ENCODE measurements at regions not wholly inside any gene's neighbourhood (a gene's known extent, or its start where the extent isn't known, plus 50 kb on each side); places are given as distances from the start of the nearest gene placed in this dataset.

DNA sequence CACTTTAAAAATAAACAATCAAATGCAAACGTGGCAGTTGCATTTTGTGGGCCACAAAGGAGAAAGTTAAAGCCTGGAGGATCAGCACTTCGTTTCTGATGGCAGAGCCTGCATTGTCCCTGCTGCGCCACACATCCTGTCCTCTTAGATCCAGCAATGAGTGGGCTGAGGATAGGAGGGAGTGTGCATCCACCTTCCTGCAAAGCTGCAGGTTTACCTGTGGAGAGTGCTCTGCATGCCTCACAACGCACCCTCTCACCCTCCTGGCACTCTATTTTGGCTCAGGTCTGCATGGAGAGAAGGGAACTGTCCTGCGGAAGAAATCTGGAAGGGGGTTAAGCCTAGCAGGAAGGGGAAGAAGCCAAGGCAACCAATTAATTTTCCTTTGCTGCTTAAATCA, 212.2 kb upstream of the SLC24A2 start:
- no peaks in the 10 kb centered on the region for H3K9me2 ChIP-seq (ENCODE audit: insufficient read depth, low read length)
- BruUV-seq (replicated peaks), result no TSS peak
- H3K36me3 ChIP-seq (ENCODE audit: insufficient read depth, low read length), result no peaks in the 10 kb centered on the region
- no peak overlapping the region for H3K4me3 ChIP-seq (ENCODE audit: low read depth, low read length, poor library complexity, severe bottlenecking)
- no peak overlapping the region for H2AFZ ChIP-seq (ENCODE audit: low read length)
- TF ChIP-seq EZH2phosphoT487 (IDR thresholded peaks at IDR 0.05; ENCODE audit: borderline replicate concordance, low read depth, low read length), result no peak
- TF ChIP-seq, protein P1, sequence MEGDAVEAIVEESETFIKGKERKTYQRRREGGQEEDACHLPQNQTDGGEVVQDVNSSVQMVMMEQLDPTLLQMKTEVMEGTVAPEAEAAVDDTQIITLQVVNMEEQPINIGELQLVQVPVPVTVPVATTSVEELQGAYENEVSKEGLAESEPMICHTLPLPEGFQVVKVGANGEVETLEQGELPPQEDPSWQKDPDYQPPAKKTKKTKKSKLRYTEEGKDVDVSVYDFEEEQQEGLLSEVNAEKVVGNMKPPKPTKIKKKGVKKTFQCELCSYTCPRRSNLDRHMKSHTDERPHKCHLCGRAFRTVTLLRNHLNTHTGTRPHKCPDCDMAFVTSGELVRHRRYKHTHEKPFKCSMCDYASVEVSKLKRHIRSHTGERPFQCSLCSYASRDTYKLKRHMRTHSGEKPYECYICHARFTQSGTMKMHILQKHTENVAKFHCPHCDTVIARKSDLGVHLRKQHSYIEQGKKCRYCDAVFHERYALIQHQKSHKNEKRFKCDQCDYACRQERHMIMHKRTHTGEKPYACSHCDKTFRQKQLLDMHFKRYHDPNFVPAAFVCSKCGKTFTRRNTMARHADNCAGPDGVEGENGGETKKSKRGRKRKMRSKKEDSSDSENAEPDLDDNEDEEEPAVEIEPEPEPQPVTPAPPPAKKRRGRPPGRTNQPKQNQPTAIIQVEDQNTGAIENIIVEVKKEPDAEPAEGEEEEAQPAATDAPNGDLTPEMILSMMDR (conservative IDR thresholded peaks at IDR 0.05; ENCODE audit: low read length), result no peak
- DNase-seq (ENCODE audit: low spot score), result no peak
- no peaks in the 10 kb centered on the region for H3K4me1 ChIP-seq (ENCODE audit: insufficient read depth, low read length, poor library complexity, severe bottlenecking)
- no peak overlapping the region for H3K27ac ChIP-seq (ENCODE audit: low read depth, low read length, poor library complexity, severe bottlenecking)
- peaks cover 9% of the 10 kb centered on the region; the same call in 1 of the 2 replicates for H3K9me3 ChIP-seq (ENCODE audit: low read length)
- CTCF ChIA-PET (ENCODE audit: unreplicated experiment), result no interaction called here
- H3K79me2 ChIP-seq (ENCODE audit: insufficient read depth, low read depth, low read length), result no peaks in the 10 kb centered on the region
- POLR2A ChIA-PET, result no interaction called here
- no peaks in the 10 kb centered on the region for H4K20me1 ChIP-seq (ENCODE audit: insufficient read depth, low read length)
- no peak overlapping the region for H3K4me2 ChIP-seq (ENCODE audit: low read length)
- intact Hi-C loops (cut with micrococcal nuclease; ENCODE audit: unreplicated experiment), result no loop called here

DNA sequence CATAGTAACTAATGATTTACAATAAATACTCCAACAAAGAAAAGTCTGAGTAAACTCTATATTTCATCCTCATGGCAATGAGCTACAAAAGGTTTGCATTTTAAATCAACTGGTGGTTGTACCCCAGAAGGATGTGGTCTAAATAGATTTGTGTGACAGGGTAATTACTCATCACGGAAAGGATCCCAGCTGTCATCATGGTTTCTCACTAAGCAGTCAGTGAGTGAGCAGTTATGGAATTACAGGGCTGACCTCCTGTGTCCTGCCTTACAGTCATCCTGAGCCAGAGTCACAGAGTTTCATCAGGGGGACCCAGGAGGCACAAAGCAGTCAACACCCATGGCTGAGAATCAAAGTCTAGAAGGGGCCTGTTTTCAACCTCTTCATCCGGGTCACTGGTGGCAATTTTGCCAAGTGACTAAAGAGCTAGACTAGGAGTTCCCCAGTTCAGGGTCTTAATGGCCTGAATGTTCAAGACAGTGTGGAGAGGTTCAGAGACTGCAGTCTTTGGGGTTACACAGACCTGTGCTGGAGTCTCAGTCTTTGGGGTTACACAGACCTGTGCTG, 210.7 kb upstream of the SLC24A2 start:
- intact Hi-C loops (cut with micrococcal nuclease; ENCODE audit: unreplicated experiment), result no loop called here
- Histone ChIP-seq H3K9me2 (ENCODE audit: insufficient read depth, low read length) (no peaks in the 10 kb centered on the region), H3K4me1 (ENCODE audit: insufficient read depth, low read length, poor library complexity, severe bottlenecking) (no peaks in the 10 kb centered on the region), H2AFZ (ENCODE audit: low read length) (peak overlapping the region; percentile 49; the same call in 1 of the 2 replicates), H3K36me3 (ENCODE audit: insufficient read depth, low read length) (no peaks in the 10 kb centered on the region), H3K9me3 (ENCODE audit: low read length) (peaks cover 9% of the 10 kb centered on the region; the same call in 1 of the 2 replicates), H4K20me1 (ENCODE audit: insufficient read depth, low read length) (no peaks in the 10 kb centered on the region), H3K27ac (ENCODE audit: low read depth, low read length, poor library complexity, severe bottlenecking) (no peak overlapping the region), H3K4me2 (ENCODE audit: low read length) (no peak overlapping the region), H3K79me2 (ENCODE audit: insufficient read depth, low read depth, low read length) (no peaks in the 10 kb centered on the region), H3K4me3 (ENCODE audit: low read depth, low read length, poor library complexity, severe bottlenecking) (no peak overlapping the region)
- TF ChIP-seq, protein P1 (conservative IDR thresholded peaks at IDR 0.05; ENCODE audit: low read length), result no peak
- no peak for TF ChIP-seq EZH2phosphoT487 (IDR thresholded peaks at IDR 0.05; ENCODE audit: borderline replicate concordance, low read depth, low read length)
- POLR2A ChIA-PET, result interaction anchor here (1.0 to 1.6 kb wide), 2 partner anchors 48 to 91 kb away, joined by 3 to 4 read pairs; no protein-coding TSS in a partner anchor
- no TSS peak for BruUV-seq (replicated peaks)
- CTCF ChIA-PET (ENCODE audit: unreplicated experiment), result interaction anchor here (0.5 kb wide), 1 partner anchor 523 kb away, joined by 3 read pairs; no protein-coding TSS in a partner anchor
- DNase-seq (ENCODE audit: low spot score), result no peak

GRCh38 chr9:19998823-19999455, 210.1 kb upstream of the SLC24A2 start:
- Histone ChIP-seq H3K79me2 (ENCODE audit: insufficient read depth, low read depth, low read length) (no peaks in the 10 kb centered on the region), H3K9me3 (ENCODE audit: low read length) (peaks cover 9% of the 10 kb centered on the region; the same call in 1 of the 2 replicates), H3K4me2 (ENCODE audit: low read length) (no peak overlapping the region), H3K9me2 (ENCODE audit: insufficient read depth, low read length) (no peaks in the 10 kb centered on the region), H2AFZ (ENCODE audit: low read length) (peak overlapping the region; percentile 94; the same call in 1 of the 2 replicates), H4K20me1 (ENCODE audit: insufficient read depth, low read length) (no peaks in the 10 kb centered on the region), H3K36me3 (ENCODE audit: insufficient read depth, low read length) (no peaks in the 10 kb centered on the region), H3K27ac (ENCODE audit: low read depth, low read length, poor library complexity, severe bottlenecking) (no peak overlapping the region), H3K4me3 (ENCODE audit: low read depth, low read length, poor library complexity, severe bottlenecking) (no peak overlapping the region), H3K4me1 (ENCODE audit: insufficient read depth, low read length, poor library complexity, severe bottlenecking) (no peaks in the 10 kb centered on the region)
- ChIA-PET CTCF (ENCODE audit: unreplicated experiment) (interaction anchor here (0.5 kb wide), 1 partner anchor 523 kb away, joined by 3 read pairs; no protein-coding TSS in a partner anchor), POLR2A (interaction anchor here (0.6 to 1.6 kb wide), 4 partner anchors 17 to 91 kb away, joined by 3 to 4 read pairs (median 3); no protein-coding TSS in a partner anchor)
- intact Hi-C loops (cut with micrococcal nuclease; ENCODE audit: unreplicated experiment), result no loop called here
- no TSS peak for BruUV-seq (replicated peaks)
- no peak for DNase-seq (ENCODE audit: low spot score)
- no peak for TF ChIP-seq EZH2phosphoT487 (IDR thresholded peaks at IDR 0.05; ENCODE audit: borderline replicate concordance, low read depth, low read length)

Data from OCI-LY7 (cell line).